SK-N-SH treated with all-trans-retinoic acid at 6 μM for 48 hours (cell line): ENCODE measurements at regions not wholly inside any gene's neighbourhood (a gene's known extent, or its start where the extent isn't known, plus 50 kb on each side); places are given as distances from the start of the nearest gene placed in this dataset.

Experiments used
- OSR1 ChIP-seq: fragments of 250-450 bp; sonication (Bioruptor Pico); IDR thresholded peaks from 2 replicates; pipeline ENCODE4 v1.8.0; 2022; ENCODE audit warnings: moderate library complexity, mild to moderate bottlenecking, inconsistent platforms
- ZFP3 ChIP-seq: fragments of 250-450 bp; sonication (Bioruptor Pico); IDR thresholded peaks from 2 replicates; pipeline ENCODE4 v1.5.0; 2020; ENCODE audit warnings: mild to moderate bottlenecking, moderate library complexity
- ZFP30 ChIP-seq: fragments of 450-650 bp; formaldehyde crosslinking; IDR thresholded peaks from 2 replicates; pipeline ENCODE4 v1.5.0; 2022; ENCODE audit warnings: mild to moderate bottlenecking, moderate library complexity
- ZNF565 ChIP-seq: fragments of 450-650 bp; formaldehyde crosslinking; conservative IDR thresholded peaks from 2 replicates; pipeline ENCODE4 v1.5.0; 2020; ENCODE audit warnings: low read depth, mild to moderate bottlenecking, moderate library complexity
- ZNF8 ChIP-seq: fragments of 450-650 bp; formaldehyde crosslinking; IDR thresholded peaks from 2 replicates; pipeline ENCODE4 v1.5.0; 2020; ENCODE audit warnings: mild to moderate bottlenecking, moderate library complexity
- TF ChIP-seq, protein P1 (sequence below): fragments of 250-450 bp; sonication (Bioruptor Pico); IDR thresholded peaks from 2 replicates; pipeline ENCODE4 v1.5.1; 2020; ENCODE audit warnings: low read depth, mild to moderate bottlenecking, moderate library complexity
- TF ChIP-seq, protein P2 (sequence below): fragments of 250-450 bp; sonication (Bioruptor Pico); IDR thresholded peaks from 2 replicates; pipeline ENCODE4 v1.8.0; 2020; ENCODE audit warnings: mild to moderate bottlenecking, moderate library complexity, borderline replicate concordance

DNA sequence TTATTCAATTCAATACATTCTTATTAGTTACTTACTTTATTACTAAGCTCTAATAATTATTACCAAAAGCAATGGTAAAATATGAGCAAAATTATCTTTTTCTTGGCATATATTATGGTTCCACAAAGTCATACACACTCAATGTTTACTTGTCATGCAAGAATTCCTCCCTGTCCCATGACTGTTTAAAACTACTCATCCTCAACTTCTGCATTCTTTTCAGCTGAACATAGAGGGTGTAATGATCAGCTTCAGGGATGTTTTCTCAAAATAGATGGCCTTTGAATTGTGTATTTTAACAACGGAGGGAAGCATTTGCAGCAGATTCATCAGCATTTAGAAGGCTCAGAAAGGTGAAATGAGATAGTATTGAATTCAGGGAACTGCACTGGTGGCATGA, 499.0 kb downstream of the RWDD3 start:
- TF ChIP-seq, protein P1, sequence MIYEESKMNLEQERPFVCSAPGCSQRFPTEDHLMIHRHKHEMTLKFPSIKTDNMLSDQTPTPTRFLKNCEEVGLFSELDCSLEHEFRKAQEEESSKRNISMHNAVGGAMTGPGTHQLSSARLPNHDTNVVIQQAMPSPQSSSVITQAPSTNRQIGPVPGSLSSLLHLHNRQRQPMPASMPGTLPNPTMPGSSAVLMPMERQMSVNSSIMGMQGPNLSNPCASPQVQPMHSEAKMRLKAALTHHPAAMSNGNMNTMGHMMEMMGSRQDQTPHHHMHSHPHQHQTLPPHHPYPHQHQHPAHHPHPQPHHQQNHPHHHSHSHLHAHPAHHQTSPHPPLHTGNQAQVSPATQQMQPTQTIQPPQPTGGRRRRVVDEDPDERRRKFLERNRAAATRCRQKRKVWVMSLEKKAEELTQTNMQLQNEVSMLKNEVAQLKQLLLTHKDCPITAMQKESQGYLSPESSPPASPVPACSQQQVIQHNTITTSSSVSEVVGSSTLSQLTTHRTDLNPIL: no peak
- TF ChIP-seq ZFP3 (CRISPR knock-in tag) (no peak), OSR1 (CRISPR knock-in tag) (no peak), ZFP30 (CRISPR knock-in tag) (no peak), ZNF8 (CRISPR knock-in tag) (no peak), ZNF565 (CRISPR knock-in tag) (no peak)
- TF ChIP-seq, protein P2, sequence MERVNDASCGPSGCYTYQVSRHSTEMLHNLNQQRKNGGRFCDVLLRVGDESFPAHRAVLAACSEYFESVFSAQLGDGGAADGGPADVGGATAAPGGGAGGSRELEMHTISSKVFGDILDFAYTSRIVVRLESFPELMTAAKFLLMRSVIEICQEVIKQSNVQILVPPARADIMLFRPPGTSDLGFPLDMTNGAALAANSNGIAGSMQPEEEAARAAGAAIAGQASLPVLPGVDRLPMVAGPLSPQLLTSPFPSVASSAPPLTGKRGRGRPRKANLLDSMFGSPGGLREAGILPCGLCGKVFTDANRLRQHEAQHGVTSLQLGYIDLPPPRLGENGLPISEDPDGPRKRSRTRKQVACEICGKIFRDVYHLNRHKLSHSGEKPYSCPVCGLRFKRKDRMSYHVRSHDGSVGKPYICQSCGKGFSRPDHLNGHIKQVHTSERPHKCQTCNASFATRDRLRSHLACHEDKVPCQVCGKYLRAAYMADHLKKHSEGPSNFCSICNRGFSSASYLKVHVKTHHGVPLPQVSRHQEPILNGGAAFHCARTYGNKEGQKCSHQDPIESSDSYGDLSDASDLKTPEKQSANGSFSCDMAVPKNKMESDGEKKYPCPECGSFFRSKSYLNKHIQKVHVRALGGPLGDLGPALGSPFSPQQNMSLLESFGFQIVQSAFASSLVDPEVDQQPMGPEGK (CRISPR knock-in tag): no peak
